HG02571 (cell line): ENCODE measurements at regions not wholly inside any gene's neighbourhood (a gene's known extent, or its start where the extent isn't known, plus 50 kb on each side); places are given as distances from the start of the nearest gene placed in this dataset.

Experiments used
- ATAC-seq: cut with Tn5 transposase; IDR thresholded peaks from one replicate; pipeline ENCODE4 v1.9.1; 2021; ENCODE audit warnings: mild to moderate bottlenecking, moderate library complexity; ENCODE audit not compliant: unreplicated experiment

- no peak for ATAC-seq
Observed at GRCh38 chr9:115642285-115642684, 511.3 kb upstream of the PAPPA start.

GRCh38 chr9:115643948-115644727 lies 509.5 kb upstream of the PAPPA start:
- no peak for ATAC-seq

GRCh38 chr9:115649991-115650472 lies 503.6 kb upstream of the PAPPA start:
- no peak for ATAC-seq

- no peak for ATAC-seq
Observed at GRCh38 chr9:115650768-115651167, 502.8 kb upstream of the PAPPA start.

- ATAC-seq: no peak
Observed at GRCh38 chr9:115651461-115651860, 502.1 kb upstream of the PAPPA start.

GRCh38 chr9:115653171-115653606 lies 500.4 kb upstream of the PAPPA start:
- no peak for ATAC-seq

GRCh38 chr9:115657695-115658094 lies 495.9 kb upstream of the PAPPA start:
- no peak for ATAC-seq

GRCh38 chr9:115665519-115665918 lies 488.1 kb upstream of the PAPPA start:
- ATAC-seq: no peak

GRCh38 chr9:115668521-115668920 lies 485.1 kb upstream of the PAPPA start:
- no peak for ATAC-seq

- ATAC-seq: no peak
Observed at GRCh38 chr9:115671236-115671962, 482.2 kb upstream of the PAPPA start.

- no peak for ATAC-seq
Observed at GRCh38 chr9:115671963-115672305, 481.7 kb upstream of the PAPPA start.

GRCh38 chr9:115672477-115673316 lies 480.9 kb upstream of the PAPPA start:
- no peak for ATAC-seq

- no peak for ATAC-seq
Observed at GRCh38 chr9:115673599-115673998, 480.0 kb upstream of the PAPPA start.

GRCh38 chr9:115674091-115674490 lies 479.5 kb upstream of the PAPPA start:
- no peak for ATAC-seq

- ATAC-seq: no peak
Observed at GRCh38 chr9:115675834-115676233, 477.8 kb upstream of the PAPPA start.

GRCh38 chr9:115680231-115680630 lies 473.4 kb upstream of the PAPPA start:
- no peak for ATAC-seq

- no peak for ATAC-seq
Observed at GRCh38 chr9:115681585-115681984, 472.0 kb upstream of the PAPPA start.

GRCh38 chr9:115686069-115686468 lies 467.5 kb upstream of the PAPPA start:
- ATAC-seq: no peak

GRCh38 chr9:115687356-115687755 lies 466.2 kb upstream of the PAPPA start:
- ATAC-seq: no peak

- ATAC-seq: no peak
Observed at GRCh38 chr9:115689331-115689730, 464.3 kb upstream of the PAPPA start.

GRCh38 chr9:115690786-115691496 lies 462.6 kb upstream of the PAPPA start:
- no peak for ATAC-seq
